ENCODE measurements at regions not wholly inside any gene's neighbourhood (a gene's known extent, or its start where the extent isn't known, plus 50 kb on each side); places are given as distances from the start of the nearest gene placed in this dataset.
"Not testable (repeated sequence)": the region's sequence is repeated elsewhere in the genome, so short reads cannot be mapped to it uniquely, and the experiment has no call there.

GRCh38 chr6:21769968-21770367 lies 176.4 kb downstream of the SOX4 start:
- no peak overlapping the region for H3K27ac Mint-ChIP-seq
- ATAC-seq, result no peak
- no peaks in the 10 kb centered on the region for H3K4me1 Mint-ChIP-seq
- no peak overlapping the region for H3K4me3 Mint-ChIP-seq
- H3K36me3 Mint-ChIP-seq, result no peaks in the 10 kb centered on the region
- DNase-seq (ENCODE audit: low spot score in 2 of 2), result no peak
- no peaks in the 10 kb centered on the region for H3K9me3 Mint-ChIP-seq

DNA sequence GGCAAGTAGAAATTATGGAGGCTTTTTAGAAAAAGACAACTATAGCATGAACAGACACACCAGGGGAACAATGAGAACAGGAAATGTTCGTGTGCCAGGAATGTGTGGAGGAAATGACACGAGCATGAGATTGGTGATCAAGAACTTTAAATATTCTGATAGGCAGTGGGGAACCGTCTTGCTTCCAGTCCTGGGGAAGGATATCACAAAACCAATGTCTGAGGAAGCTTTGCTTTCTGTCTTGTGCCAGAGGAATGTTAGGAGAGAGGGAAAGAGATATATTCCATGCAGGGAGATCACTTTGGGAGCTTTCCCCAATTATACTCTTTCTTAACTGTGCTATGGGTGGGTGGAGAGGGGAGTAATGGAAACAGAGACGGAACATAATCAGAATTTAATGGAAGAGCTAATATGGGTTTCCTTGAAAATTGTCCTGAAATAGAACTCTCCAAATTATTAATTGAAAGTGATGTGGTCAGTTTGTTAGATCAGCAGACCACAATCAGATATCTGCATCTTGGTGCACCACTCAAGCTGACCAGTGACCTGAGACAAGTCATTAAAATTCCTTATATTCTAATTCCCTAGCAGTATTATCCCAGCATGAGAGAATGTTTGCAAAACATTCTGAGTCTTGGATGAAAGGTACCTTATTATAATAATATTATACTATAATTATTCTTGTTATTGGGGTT lies 178.2 kb downstream of the SOX4 start:
- ATAC-seq (no peak), DNase-seq (ENCODE audit: low spot score in 2 of 2) (no peak)
- no peak overlapping the region for H3K4me3 Mint-ChIP-seq
- no peak overlapping the region for H3K27ac Mint-ChIP-seq
- no peaks in the 10 kb centered on the region for H3K9me3 Mint-ChIP-seq
- no peaks in the 10 kb centered on the region for H3K4me1 Mint-ChIP-seq
- H3K36me3 Mint-ChIP-seq, result no peaks in the 10 kb centered on the region

- no peak overlapping the region for H3K27ac Mint-ChIP-seq
- H3K9me3 Mint-ChIP-seq, result no peaks in the 10 kb centered on the region
- ATAC-seq, result no peak
- H3K4me1 Mint-ChIP-seq, result no peaks in the 10 kb centered on the region
- no peaks in the 10 kb centered on the region for H3K36me3 Mint-ChIP-seq
- DNase-seq (ENCODE audit: low spot score in 2 of 2), result no peak
- H3K4me3 Mint-ChIP-seq, result no peak overlapping the region
Measured at GRCh38 chr6:21772477-21772876, 178.9 kb downstream of the SOX4 start.

- ATAC-seq (no peak), DNase-seq (ENCODE audit: low spot score in 2 of 2) (no peak)
- no peaks in the 10 kb centered on the region for H3K9me3 Mint-ChIP-seq
- H3K27ac Mint-ChIP-seq, result no peak overlapping the region
- no peaks in the 10 kb centered on the region for H3K36me3 Mint-ChIP-seq
- no peak overlapping the region for H3K4me3 Mint-ChIP-seq
- no peaks in the 10 kb centered on the region for H3K4me1 Mint-ChIP-seq
Measured at GRCh38 chr6:21772884-21773575, 179.5 kb downstream of the SOX4 start.

DNA sequence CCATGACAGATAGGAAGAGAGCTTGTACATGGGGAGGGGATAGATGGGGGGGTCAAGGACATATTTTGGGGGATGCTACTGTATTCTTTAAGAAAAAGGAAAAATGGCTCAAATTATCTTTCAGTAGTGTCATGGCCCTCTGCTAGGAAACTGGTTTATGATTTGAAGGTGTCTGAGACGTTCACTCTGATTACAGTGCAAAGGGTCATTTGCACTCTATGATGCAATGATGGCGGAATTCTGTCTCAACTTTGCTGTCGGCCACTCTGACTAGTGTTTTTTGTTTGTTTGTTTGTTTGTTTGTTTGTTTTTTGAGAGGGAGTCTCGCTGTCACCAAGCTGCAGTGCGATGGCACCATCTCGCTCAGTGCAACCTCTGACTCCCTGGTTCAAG lies 180.0 kb downstream of the SOX4 start:
- no peak for ATAC-seq
- H3K4me1 Mint-ChIP-seq, result no peaks in the 10 kb centered on the region

DNA sequence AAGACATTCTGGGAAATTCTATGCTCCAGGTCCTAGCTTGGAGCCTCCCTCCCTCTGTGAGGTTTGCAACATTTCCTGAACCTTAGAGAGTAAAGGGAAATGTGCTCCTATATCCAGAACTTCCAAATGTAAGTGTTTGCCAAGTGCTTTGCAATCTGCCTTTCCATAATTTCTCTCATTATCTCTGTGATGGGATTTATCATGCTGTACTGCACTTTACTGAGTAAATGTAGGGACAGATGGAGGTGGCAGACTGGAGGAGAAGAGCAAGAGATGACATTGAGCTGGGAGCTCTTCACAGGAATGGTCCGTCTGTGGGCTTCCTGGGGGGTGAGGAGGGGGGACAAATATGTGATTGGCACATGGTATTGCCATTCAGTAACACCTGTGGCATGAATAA lies 184.3 kb downstream of the SOX4 start:
- no peak overlapping the region for H3K4me3 Mint-ChIP-seq
- H3K36me3 Mint-ChIP-seq, result no peaks in the 10 kb centered on the region
- no peaks in the 10 kb centered on the region for H3K4me1 Mint-ChIP-seq
- peaks cover 4% of the 10 kb centered on the region for H3K9me3 Mint-ChIP-seq
- ATAC-seq, result no peak
- no peak for DNase-seq (ENCODE audit: low spot score in 2 of 2)
- H3K27ac Mint-ChIP-seq, result no peak overlapping the region

More for the DNA sequence above, 180.0 kb downstream of the SOX4 start:
- DNase-seq (ENCODE audit: low spot score in 2 of 2), result no peak
- Mint-ChIP-seq H3K9me3 (no peaks in the 10 kb centered on the region), H3K4me3 (no peak overlapping the region), H3K27ac (no peak overlapping the region), H3K36me3 (no peaks in the 10 kb centered on the region)

DNA sequence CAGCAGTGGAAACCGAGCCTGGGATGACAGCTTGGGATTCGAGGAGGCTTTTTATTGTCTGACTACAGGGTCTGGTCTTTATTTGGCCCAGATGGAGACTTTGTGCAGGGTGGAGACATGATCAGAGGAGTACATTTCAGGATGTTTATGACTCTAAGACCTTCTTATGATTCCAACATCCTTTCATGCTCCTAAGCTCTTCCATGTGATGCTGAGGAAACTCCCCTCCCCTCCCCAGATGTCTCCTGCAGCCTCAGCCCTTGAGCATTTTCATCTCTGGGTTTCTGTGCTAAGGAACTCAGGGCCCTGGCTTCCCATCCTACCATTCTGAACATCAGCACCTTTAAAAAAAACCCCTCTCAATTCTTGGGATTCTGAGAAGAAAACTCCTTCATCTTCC lies 186.6 kb downstream of the SOX4 start:
- DNase-seq (ENCODE audit: low spot score in 2 of 2), result no peak
- H3K9me3 Mint-ChIP-seq, result peaks cover 4% of the 10 kb centered on the region
- no peaks in the 10 kb centered on the region for H3K4me1 Mint-ChIP-seq
- no peak for ATAC-seq
- no peak overlapping the region for H3K27ac Mint-ChIP-seq
- no peaks in the 10 kb centered on the region for H3K36me3 Mint-ChIP-seq
- no peak overlapping the region for H3K4me3 Mint-ChIP-seq

GRCh38 chr6:21780679-21781078 lies 187.1 kb downstream of the SOX4 start:
- Mint-ChIP-seq H3K36me3 (no peaks in the 10 kb centered on the region), H3K4me3 (no peak overlapping the region), H3K9me3 (peaks cover 4% of the 10 kb centered on the region), H3K27ac (no peak overlapping the region), H3K4me1 (no peaks in the 10 kb centered on the region)
- no peak for ATAC-seq
- no peak for DNase-seq (ENCODE audit: low spot score in 2 of 2)

GRCh38 chr6:21781128-21781527 lies 187.6 kb downstream of the SOX4 start:
- DNase-seq (ENCODE audit: low spot score in 2 of 2) (no peak), ATAC-seq (no peak)
- Mint-ChIP-seq H3K4me3 (no peak overlapping the region), H3K27ac (no peak overlapping the region), H3K9me3 (peaks cover 4% of the 10 kb centered on the region), H3K36me3 (no peaks in the 10 kb centered on the region), H3K4me1 (no peaks in the 10 kb centered on the region)

- Mint-ChIP-seq H3K9me3 (peaks cover 2% of the 10 kb centered on the region), H3K4me3 (no peak overlapping the region), H3K27ac (no peak overlapping the region), H3K36me3 (no peaks in the 10 kb centered on the region), H3K4me1 (no peaks in the 10 kb centered on the region)
- DNase-seq (ENCODE audit: low spot score in 2 of 2) (no peak), ATAC-seq (no peak)
Measured at GRCh38 chr6:21785164-21785563, 191.6 kb downstream of the SOX4 start.

DNA sequence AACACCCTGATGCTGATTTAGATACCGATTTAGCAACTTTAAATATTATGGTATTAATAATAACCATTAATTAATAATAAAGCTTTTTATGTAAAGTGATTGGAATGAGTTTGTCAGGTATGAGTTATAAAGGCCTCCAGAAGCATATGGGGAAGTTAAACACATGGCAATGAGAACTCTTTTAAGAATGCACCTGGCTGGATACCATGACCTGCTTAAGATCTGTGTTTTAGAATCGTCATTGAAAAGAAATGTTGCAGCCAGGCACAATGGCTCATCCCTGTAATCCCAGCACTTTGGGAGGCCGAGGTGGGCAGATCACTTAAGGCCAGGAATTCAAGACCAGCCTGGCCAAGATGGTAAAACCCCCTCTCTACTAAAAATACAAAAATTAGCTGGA lies 197.5 kb downstream of the SOX4 start:
- no peak for ATAC-seq
- no peak overlapping the region for H3K4me3 Mint-ChIP-seq
- no peak for DNase-seq (ENCODE audit: low spot score in 2 of 2)
- H3K4me1 Mint-ChIP-seq, result no peaks in the 10 kb centered on the region
- H3K36me3 Mint-ChIP-seq, result no peaks in the 10 kb centered on the region
- H3K9me3 Mint-ChIP-seq, result peaks cover 2% of the 10 kb centered on the region
- H3K27ac Mint-ChIP-seq, result no peak overlapping the region

DNA sequence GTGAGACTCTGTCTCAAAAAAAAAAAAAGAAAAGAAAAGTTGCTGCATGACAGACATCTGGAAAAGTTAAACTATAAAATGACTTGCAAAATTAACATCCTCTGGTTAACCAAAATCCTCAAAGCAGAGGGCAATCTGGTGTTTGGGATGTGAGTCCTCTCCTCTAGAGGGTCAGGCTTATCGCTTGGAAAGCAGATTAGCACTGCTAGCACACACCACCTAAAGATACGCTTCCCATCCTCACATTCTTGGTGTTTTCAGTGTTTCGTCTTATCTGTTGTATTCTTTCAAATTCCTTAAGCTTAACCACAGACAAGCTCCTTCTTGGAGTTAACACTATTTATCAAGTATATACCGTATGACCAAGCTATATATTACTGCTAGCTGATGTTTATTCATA lies 198.0 kb downstream of the SOX4 start:
- Mint-ChIP-seq H3K9me3 (peaks cover 2% of the 10 kb centered on the region), H3K27ac (no peak overlapping the region), H3K4me3 (no peak overlapping the region), H3K4me1 (no peaks in the 10 kb centered on the region), H3K36me3 (no peaks in the 10 kb centered on the region)
- no peak for DNase-seq (ENCODE audit: low spot score in 2 of 2)
- ATAC-seq, result no peak

- no peak overlapping the region for H3K27ac Mint-ChIP-seq
- DNase-seq (ENCODE audit: low spot score in 2 of 2) (no peak), ATAC-seq (no peak)
- H3K36me3 Mint-ChIP-seq, result no peaks in the 10 kb centered on the region
- H3K4me3 Mint-ChIP-seq, result no peak overlapping the region
- H3K9me3 Mint-ChIP-seq, result peaks cover 2% of the 10 kb centered on the region
- no peaks in the 10 kb centered on the region for H3K4me1 Mint-ChIP-seq
Measured at GRCh38 chr6:21792177-21792576, 198.6 kb downstream of the SOX4 start.

DNA sequence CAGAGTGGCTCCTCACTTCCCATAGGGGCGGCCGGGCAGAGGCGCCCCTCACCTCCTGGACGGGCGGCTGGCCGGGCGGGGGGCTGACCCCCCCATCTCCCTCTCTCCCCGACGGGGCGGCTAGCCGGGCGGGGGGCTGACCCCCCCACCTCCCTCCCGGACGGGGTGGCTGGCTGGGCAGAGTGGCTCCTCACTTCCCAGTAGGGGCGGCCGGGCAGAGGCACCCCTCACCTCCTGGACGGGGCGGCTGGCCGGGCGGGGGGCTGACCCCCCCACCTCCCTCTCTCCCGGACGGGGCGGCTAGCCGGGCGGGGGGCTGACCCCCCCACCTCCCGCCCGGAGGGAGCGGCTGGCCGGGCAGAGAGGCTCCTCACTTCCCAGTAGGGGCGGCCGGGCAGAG lies 203.4 kb downstream of the SOX4 start:
- H3K4me3 Mint-ChIP-seq; H3K4me1 Mint-ChIP-seq; ATAC-seq; DNase-seq (ENCODE audit: low spot score in 2 of 2); H3K36me3 Mint-ChIP-seq; H3K27ac Mint-ChIP-seq; H3K9me3 Mint-ChIP-seq: not testable (repeated sequence)

GRCh38 chr6:21798468-21798867 lies 204.9 kb downstream of the SOX4 start:
- no peak for DNase-seq (ENCODE audit: low spot score in 2 of 2)
- Mint-ChIP-seq H3K36me3 (no peaks in the 10 kb centered on the region), H3K9me3 (no peaks in the 10 kb centered on the region), H3K27ac (no peak overlapping the region), H3K4me1 (no peaks in the 10 kb centered on the region), H3K4me3 (no peak overlapping the region)
- ATAC-seq, result no peak

DNA sequence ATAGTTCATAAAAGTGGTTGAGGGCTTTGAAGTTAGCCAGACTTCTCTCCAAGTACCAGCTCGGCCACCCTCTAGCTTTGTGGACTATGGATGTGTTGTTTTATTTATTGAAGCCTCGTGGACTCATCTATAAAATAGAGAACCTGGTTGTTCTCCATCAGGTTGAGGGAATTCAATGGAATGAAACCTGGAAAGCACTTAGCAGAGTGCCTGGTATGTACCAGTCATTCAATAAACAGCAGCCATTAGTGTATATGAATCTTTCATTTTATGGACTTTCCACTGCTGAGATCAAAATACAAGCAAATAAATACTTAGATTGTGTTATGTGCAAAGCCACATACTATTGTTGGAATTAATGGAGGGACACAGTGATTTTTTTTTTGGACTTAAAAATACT lies 206.8 kb downstream of the SOX4 start:
- H3K4me1 Mint-ChIP-seq, result no peaks in the 10 kb centered on the region
- H3K4me3 Mint-ChIP-seq, result no peak overlapping the region
- no peak for DNase-seq (ENCODE audit: low spot score in 2 of 2)
- no peaks in the 10 kb centered on the region for H3K36me3 Mint-ChIP-seq
- ATAC-seq, result no peak
- no peaks in the 10 kb centered on the region for H3K9me3 Mint-ChIP-seq
- H3K27ac Mint-ChIP-seq, result no peak overlapping the region
